ENCODE measurements at regions not wholly inside any gene's neighbourhood (a gene's known extent, or its start where the extent isn't known, plus 50 kb on each side); places are given as distances from the start of the nearest gene placed in this dataset.

DNA sequence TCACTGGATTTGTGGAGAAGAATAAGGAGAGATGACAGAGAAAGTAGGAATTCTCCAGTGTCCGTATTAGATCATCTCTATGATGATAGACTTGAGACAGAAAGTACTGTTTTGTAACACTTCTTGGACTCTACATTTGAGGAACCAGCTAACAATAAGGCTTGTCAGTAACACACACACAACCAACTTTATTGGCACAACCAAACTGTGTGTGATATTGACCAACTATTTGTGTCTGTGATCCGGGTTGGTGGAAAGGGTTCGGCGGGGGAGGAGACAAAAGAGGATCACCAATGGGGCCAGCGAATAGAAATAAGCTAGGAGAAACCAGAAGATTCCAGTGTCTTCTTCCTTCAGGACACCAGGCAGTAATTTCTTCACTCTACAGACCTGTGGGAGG lies 79.8 kb downstream of the MARCHF4 start:
- H4K20me1 ChIP-seq (ENCODE audit: insufficient read depth): no peaks in the 10 kb centered on the region
- H2AFZ ChIP-seq (ENCODE audit: low read depth): no peak overlapping the region
- WGBS (ENCODE audit: low lambda C conversion rate): 97% methylated on average over 5 of the region's 5 CpGs
- no peaks in the 10 kb centered on the region for H3F3A ChIP-seq (replicated peaks; ENCODE audit: insufficient read depth)
- H3K4me3 ChIP-seq (ENCODE audit: low read depth in 2 of 2, low read length in 1 of 2): no peak overlapping the region
- POLR2A ChIA-PET: no interaction called here
- no peak overlapping the region for H3K9ac ChIP-seq
- H3K4me1 ChIP-seq (ENCODE audit: control insufficient read depth in 1 of 2, insufficient read depth in 2 of 2, low read depth in 1 of 2, low read length in 1 of 2): peaks cover 0 to 8% of the 10 kb centered on the region in 2 experiments; a peak in 1 of 4 replicates
- no peak for DNase-seq
- no peaks in the 10 kb centered on the region for H3K27me3 ChIP-seq (ENCODE audit: insufficient read depth)
- no peak for TF ChIP-seq YY1 (IDR thresholded peaks at IDR 0.05; ENCODE audit: low read depth)
- no peak for TF ChIP-seq RXRA (IDR thresholded peaks at IDR 0.05; ENCODE audit: borderline replicate concordance, low read depth)
- TF ChIP-seq, protein P1, sequence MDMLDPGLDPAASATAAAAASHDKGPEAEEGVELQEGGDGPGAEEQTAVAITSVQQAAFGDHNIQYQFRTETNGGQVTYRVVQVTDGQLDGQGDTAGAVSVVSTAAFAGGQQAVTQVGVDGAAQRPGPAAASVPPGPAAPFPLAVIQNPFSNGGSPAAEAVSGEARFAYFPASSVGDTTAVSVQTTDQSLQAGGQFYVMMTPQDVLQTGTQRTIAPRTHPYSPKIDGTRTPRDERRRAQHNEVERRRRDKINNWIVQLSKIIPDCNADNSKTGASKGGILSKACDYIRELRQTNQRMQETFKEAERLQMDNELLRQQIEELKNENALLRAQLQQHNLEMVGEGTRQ (IDR thresholded peaks at IDR 0.05; ENCODE audit: borderline replicate concordance, low read depth, low read length): no peak
- TF ChIP-seq EZH2phosphoT487 (IDR thresholded peaks at IDR 0.05; ENCODE audit: borderline replicate concordance, low read depth): no peak
- TF ChIP-seq CHD2 (IDR thresholded peaks at IDR 0.05; ENCODE audit: low read length, partially characterized antibody): no peak
- no peak for TF ChIP-seq MXI1 (IDR thresholded peaks at IDR 0.05; ENCODE audit: low read depth, low read length)
- TF ChIP-seq SMC3 (IDR thresholded peaks at IDR 0.05; ENCODE audit: low read depth, low read length): no peak
- TF ChIP-seq GATA2 (CRISPR knock-in tag; IDR thresholded peaks at IDR 0.05): no peak
- TF ChIP-seq NRF1 (IDR thresholded peaks at IDR 0.05; ENCODE audit: low read depth, low read length): no peak
- no peak for TF ChIP-seq POLR2AphosphoS5 (IDR thresholded peaks at IDR 0.05; ENCODE audit: low read depth, low read length)
- H3K9me3 ChIP-seq: no peaks in the 10 kb centered on the region
- CTCF ChIA-PET: interaction anchor here (0.7 to 1.0 kb wide), 2 partner anchors 9 to 133 kb away, joined by 3 to 5 read pairs; no protein-coding TSS in a partner anchor
- H3K9me2 ChIP-seq: no peaks in the 10 kb centered on the region
- H3K36me3 ChIP-seq (replicated peaks in 1 of 2; ENCODE audit: control insufficient read depth in 1 of 2, insufficient read depth in 2 of 2, low read length in 1 of 2): no peaks in the 10 kb centered on the region
- H3K79me2 ChIP-seq (ENCODE audit: insufficient read depth): peaks cover 16% of the 10 kb centered on the region
- no peak overlapping the region for H3K27ac ChIP-seq (ENCODE audit: low read depth in 2 of 2, low read length in 1 of 2)
- no peak overlapping the region for H3K4me2 ChIP-seq

DNA sequence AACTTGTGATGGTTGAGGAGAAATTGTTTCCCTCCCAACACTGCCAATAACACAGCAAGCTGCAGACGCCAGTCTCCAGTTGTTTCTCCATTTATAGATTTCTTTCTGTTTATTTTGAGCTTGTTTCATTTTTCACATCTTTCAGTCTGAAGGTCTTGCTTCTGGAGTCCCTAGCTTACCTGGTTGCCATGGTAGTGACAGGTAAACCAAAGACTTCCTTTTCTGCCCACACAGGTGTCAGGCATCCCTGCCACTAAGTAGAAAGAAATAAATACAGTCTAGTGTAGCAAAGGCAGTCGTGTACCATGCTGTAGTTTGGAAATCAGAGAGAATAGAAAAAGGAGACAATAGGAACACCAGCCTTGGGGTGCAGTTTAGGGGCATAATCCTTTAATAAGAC lies 82.8 kb downstream of the MARCHF4 start:
- Histone ChIP-seq H3F3A (replicated peaks; ENCODE audit: insufficient read depth) (no peaks in the 10 kb centered on the region), H3K4me3 (ENCODE audit: low read depth in 2 of 2, low read length in 1 of 2) (no peak overlapping the region), H3K9me3 (no peaks in the 10 kb centered on the region), H3K4me1 (ENCODE audit: control insufficient read depth in 1 of 2, insufficient read depth in 2 of 2, low read depth in 1 of 2, low read length in 1 of 2) (peaks cover 7 to 14% of the 10 kb centered on the region in 2 experiments; a peak in 2 of 4 replicates), H3K9me2 (no peaks in the 10 kb centered on the region), H3K27ac (ENCODE audit: low read depth in 2 of 2, low read length in 1 of 2) (no peak overlapping the region), H3K9ac (no peak overlapping the region), H4K20me1 (ENCODE audit: insufficient read depth) (no peaks in the 10 kb centered on the region), H3K79me2 (ENCODE audit: insufficient read depth) (no peaks in the 10 kb centered on the region; the same call in none of the 2 replicates), H2AFZ (ENCODE audit: low read depth) (no peak overlapping the region), H3K27me3 (ENCODE audit: insufficient read depth) (no peaks in the 10 kb centered on the region), H3K36me3 (replicated peaks in 1 of 2; ENCODE audit: control insufficient read depth in 1 of 2, insufficient read depth in 2 of 2, low read length in 1 of 2) (no peaks in the 10 kb centered on the region), H3K4me2 (no peak overlapping the region)
- POLR2A ChIA-PET: interaction anchor here (0.5 kb wide), 1 partner anchor 680 kb away, joined by 3 read pairs; no protein-coding TSS in a partner anchor
- no peak for TF ChIP-seq SIN3A (IDR thresholded peaks at IDR 0.05; ENCODE audit: borderline replicate concordance, low read depth, low read length)
- TF ChIP-seq JUND (IDR thresholded peaks at IDR 0.05): no peak
- TF ChIP-seq, protein P2, sequence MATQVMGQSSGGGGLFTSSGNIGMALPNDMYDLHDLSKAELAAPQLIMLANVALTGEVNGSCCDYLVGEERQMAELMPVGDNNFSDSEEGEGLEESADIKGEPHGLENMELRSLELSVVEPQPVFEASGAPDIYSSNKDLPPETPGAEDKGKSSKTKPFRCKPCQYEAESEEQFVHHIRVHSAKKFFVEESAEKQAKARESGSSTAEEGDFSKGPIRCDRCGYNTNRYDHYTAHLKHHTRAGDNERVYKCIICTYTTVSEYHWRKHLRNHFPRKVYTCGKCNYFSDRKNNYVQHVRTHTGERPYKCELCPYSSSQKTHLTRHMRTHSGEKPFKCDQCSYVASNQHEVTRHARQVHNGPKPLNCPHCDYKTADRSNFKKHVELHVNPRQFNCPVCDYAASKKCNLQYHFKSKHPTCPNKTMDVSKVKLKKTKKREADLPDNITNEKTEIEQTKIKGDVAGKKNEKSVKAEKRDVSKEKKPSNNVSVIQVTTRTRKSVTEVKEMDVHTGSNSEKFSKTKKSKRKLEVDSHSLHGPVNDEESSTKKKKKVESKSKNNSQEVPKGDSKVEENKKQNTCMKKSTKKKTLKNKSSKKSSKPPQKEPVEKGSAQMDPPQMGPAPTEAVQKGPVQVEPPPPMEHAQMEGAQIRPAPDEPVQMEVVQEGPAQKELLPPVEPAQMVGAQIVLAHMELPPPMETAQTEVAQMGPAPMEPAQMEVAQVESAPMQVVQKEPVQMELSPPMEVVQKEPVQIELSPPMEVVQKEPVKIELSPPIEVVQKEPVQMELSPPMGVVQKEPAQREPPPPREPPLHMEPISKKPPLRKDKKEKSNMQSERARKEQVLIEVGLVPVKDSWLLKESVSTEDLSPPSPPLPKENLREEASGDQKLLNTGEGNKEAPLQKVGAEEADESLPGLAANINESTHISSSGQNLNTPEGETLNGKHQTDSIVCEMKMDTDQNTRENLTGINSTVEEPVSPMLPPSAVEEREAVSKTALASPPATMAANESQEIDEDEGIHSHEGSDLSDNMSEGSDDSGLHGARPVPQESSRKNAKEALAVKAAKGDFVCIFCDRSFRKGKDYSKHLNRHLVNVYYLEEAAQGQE (IDR thresholded peaks at IDR 0.05; ENCODE audit: low read depth, low read length): no peak
- no peak for TF ChIP-seq GATA2 (CRISPR knock-in tag; IDR thresholded peaks at IDR 0.05)
- no peak for TF ChIP-seq NRF1 (IDR thresholded peaks at IDR 0.05; ENCODE audit: low read depth, low read length)
- TF ChIP-seq TEAD4 (IDR thresholded peaks at IDR 0.05; ENCODE audit: borderline replicate concordance, insufficient read depth): no peak
- DNase-seq: no peak
- WGBS (ENCODE audit: low lambda C conversion rate): 48% methylated on average over 2 of the region's 2 CpGs
- CTCF ChIA-PET: no interaction called here

All from SK-N-SH (cell line).